ENCODE measurements at regions not wholly inside any gene's neighbourhood (a gene's known extent, or its start where the extent isn't known, plus 50 kb on each side); places are given as distances from the start of the nearest gene placed in this dataset.

DNA sequence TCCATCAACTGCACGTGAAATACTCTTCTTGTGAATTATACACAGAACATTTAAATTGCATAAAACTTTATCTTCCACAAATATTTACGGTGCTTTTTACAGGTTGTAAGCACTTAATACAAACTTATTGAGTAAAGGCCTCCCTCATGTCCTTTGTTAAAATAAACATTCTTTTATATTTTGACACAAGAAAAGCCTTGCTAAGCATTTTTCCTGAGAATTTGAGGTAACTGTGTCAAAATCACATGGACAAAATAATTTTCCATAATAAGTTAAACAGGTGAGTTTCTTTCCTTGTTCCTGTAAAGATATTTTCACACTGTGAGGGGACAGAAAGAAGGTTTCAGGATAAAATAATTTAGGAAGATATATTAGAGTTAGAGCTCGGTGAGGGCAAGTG lies 1317.1 kb upstream of the ZEB2 start:
- Mint-ChIP-seq H3K4me1 (no peaks in the 10 kb centered on the region), H3K36me3 (ENCODE audit: low read depth) (no peaks in the 10 kb centered on the region), H3K4me3 (no peak overlapping the region), H3K9me3 (no peaks in the 10 kb centered on the region), H3K27ac (no peak overlapping the region), H3K27me3 (no peaks in the 10 kb centered on the region)
- DNase-seq: no peak
- CTCF ChIA-PET: no interaction called here
- POLR2A ChIA-PET: no interaction called here

DNA sequence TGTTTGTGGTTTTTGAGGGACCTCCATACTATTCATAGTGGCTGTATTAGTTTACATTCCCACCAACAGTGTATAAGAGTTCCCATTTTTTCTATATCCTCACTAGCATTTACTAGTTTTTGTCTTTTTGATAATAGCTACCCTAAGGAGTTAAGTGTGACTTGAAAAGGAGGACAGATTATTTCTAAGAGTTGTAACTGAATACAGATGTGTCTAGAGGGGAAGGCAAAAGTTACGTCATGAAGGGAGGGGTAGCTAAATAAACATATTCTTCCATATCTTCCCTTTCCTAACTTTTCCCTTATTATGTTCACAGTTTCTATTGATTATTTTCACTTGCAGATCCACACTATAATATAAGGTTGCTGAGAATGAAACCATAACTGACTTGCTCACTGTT lies 1315.7 kb upstream of the ZEB2 start:
- Mint-ChIP-seq H3K4me1 (no peaks in the 10 kb centered on the region), H3K27me3 (no peaks in the 10 kb centered on the region), H3K4me3 (no peak overlapping the region), H3K27ac (no peak overlapping the region), H3K9me3 (no peaks in the 10 kb centered on the region), H3K36me3 (ENCODE audit: low read depth) (no peaks in the 10 kb centered on the region)
- no peak for DNase-seq
- ChIA-PET POLR2A (no interaction called here), CTCF (no interaction called here)

GRCh38 chr2:145832681-145833080 lies 1312.8 kb upstream of the ZEB2 start:
- ChIA-PET POLR2A (no interaction called here), CTCF (interaction anchor here (0.6 kb wide), 1 partner anchor 119 kb away, joined by 3 read pairs; no protein-coding TSS in a partner anchor)
- DNase-seq: no peak
- no peaks in the 10 kb centered on the region for H3K27me3 Mint-ChIP-seq
- H3K9me3 Mint-ChIP-seq: no peaks in the 10 kb centered on the region
- no peak overlapping the region for H3K4me3 Mint-ChIP-seq
- no peaks in the 10 kb centered on the region for H3K36me3 Mint-ChIP-seq (ENCODE audit: low read depth)
- H3K27ac Mint-ChIP-seq: no peak overlapping the region
- no peaks in the 10 kb centered on the region for H3K4me1 Mint-ChIP-seq

GRCh38 chr2:145829931-145830330 lies 1310.0 kb upstream of the ZEB2 start:
- peaks cover 4% of the 10 kb centered on the region for H3K9me3 Mint-ChIP-seq
- DNase-seq: no peak
- no peaks in the 10 kb centered on the region for H3K4me1 Mint-ChIP-seq
- no peak overlapping the region for H3K27ac Mint-ChIP-seq
- no peak overlapping the region for H3K4me3 Mint-ChIP-seq
- no peaks in the 10 kb centered on the region for H3K36me3 Mint-ChIP-seq (ENCODE audit: low read depth)
- POLR2A ChIA-PET: no interaction called here
- H3K27me3 Mint-ChIP-seq: no peaks in the 10 kb centered on the region
- CTCF ChIA-PET: no interaction called here

GRCh38 chr2:145827235-145827634 lies 1307.3 kb upstream of the ZEB2 start:
- CTCF ChIA-PET: no interaction called here
- Mint-ChIP-seq H3K4me1 (no peaks in the 10 kb centered on the region), H3K27me3 (no peaks in the 10 kb centered on the region), H3K9me3 (peaks cover 4% of the 10 kb centered on the region), H3K36me3 (ENCODE audit: low read depth) (no peaks in the 10 kb centered on the region), H3K4me3 (no peak overlapping the region), H3K27ac (no peak overlapping the region)
- POLR2A ChIA-PET: no interaction called here
- no peak for DNase-seq

- Mint-ChIP-seq H3K4me1 (no peaks in the 10 kb centered on the region), H3K36me3 (ENCODE audit: low read depth) (no peaks in the 10 kb centered on the region), H3K27me3 (no peaks in the 10 kb centered on the region), H3K27ac (no peak overlapping the region), H3K4me3 (no peak overlapping the region), H3K9me3 (peaks cover 4% of the 10 kb centered on the region)
- POLR2A ChIA-PET: no interaction called here
- DNase-seq: no peak
- CTCF ChIA-PET: no interaction called here
These were observed 1304.5 kb upstream of the ZEB2 start for GRCh38 chr2:145824384-145824783.

- no peaks in the 10 kb centered on the region for H3K4me1 Mint-ChIP-seq
- no peaks in the 10 kb centered on the region for H3K36me3 Mint-ChIP-seq (ENCODE audit: low read depth)
- no peaks in the 10 kb centered on the region for H3K27me3 Mint-ChIP-seq
- peaks cover 4% of the 10 kb centered on the region for H3K9me3 Mint-ChIP-seq
- POLR2A ChIA-PET: no interaction called here
- no peak overlapping the region for H3K4me3 Mint-ChIP-seq
- no peak overlapping the region for H3K27ac Mint-ChIP-seq
- no peak for DNase-seq
- CTCF ChIA-PET: no interaction called here
These were observed 1303.1 kb upstream of the ZEB2 start for GRCh38 chr2:145822892-145823534.

DNA sequence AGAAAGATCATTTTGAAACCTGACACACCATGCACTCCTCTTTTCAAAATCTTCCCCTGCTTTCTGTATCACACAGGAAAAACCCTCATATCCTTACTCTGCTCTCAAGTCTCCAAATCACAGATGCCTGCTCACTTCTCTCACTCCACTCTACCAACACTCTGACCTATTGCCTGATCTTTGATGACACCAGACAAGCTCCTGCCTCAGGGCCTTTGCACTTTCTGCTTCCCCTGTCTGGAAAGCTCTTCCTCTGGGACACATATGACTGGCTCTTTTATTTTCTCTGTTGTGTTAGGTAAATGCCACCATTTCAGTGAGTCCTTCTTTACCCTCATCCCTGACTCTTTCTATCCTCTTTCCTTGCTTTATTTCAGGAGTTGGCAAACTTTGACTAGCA lies 1300.7 kb upstream of the ZEB2 start:
- Mint-ChIP-seq H3K27me3 (no peaks in the 10 kb centered on the region), H3K4me3 (no peak overlapping the region), H3K9me3 (no peaks in the 10 kb centered on the region), H3K36me3 (ENCODE audit: low read depth) (no peaks in the 10 kb centered on the region), H3K4me1 (no peaks in the 10 kb centered on the region), H3K27ac (no peak overlapping the region)
- ChIA-PET POLR2A (no interaction called here), CTCF (no interaction called here)
- no peak for DNase-seq

DNA sequence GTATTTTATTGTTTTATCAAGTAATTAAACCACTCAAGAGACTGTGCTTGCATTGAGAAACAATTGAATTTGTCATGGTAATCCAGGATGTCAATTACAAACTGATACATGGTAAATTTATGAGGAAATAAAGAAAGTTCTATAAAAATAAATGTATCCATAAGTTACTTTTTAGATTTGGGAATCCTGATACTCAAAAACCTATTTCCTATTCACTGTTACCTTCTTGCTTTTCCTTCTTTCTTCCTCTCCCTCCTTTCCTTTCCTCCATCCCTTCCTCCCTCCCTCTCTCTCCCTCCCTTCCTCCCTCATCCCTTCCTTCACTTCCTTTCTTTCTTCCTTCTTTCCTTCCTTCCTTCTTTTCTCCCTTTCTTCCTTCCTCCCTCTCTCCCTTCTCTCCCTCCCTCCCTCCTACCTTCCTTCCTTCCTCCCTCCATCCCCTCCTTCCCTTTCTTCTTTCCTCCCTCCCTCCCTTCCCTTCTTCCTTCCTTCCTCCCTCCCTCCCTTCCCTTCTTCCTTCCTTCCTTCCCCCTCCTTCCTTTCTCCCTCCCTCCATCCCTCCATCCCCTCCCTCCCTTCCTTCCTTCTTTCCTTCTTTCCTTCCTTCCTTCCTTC lies 1299.1 kb upstream of the ZEB2 start:
- DNase-seq: no peak
- no peaks in the 10 kb centered on the region for H3K36me3 Mint-ChIP-seq (ENCODE audit: low read depth)
- no peak overlapping the region for H3K27ac Mint-ChIP-seq
- no peak overlapping the region for H3K4me3 Mint-ChIP-seq
- ChIA-PET CTCF (no interaction called here), POLR2A (no interaction called here)
- H3K4me1 Mint-ChIP-seq: no peaks in the 10 kb centered on the region
- H3K9me3 Mint-ChIP-seq: no peaks in the 10 kb centered on the region
- H3K27me3 Mint-ChIP-seq: no peaks in the 10 kb centered on the region

GRCh38 chr2:145815933-145816332 lies 1296.0 kb upstream of the ZEB2 start:
- Mint-ChIP-seq H3K9me3 (no peaks in the 10 kb centered on the region), H3K27ac (no peak overlapping the region), H3K27me3 (no peaks in the 10 kb centered on the region), H3K36me3 (ENCODE audit: low read depth) (no peaks in the 10 kb centered on the region), H3K4me3 (no peak overlapping the region), H3K4me1 (no peaks in the 10 kb centered on the region)
- ChIA-PET CTCF (no interaction called here), POLR2A (no interaction called here)
- no peak for DNase-seq

DNA sequence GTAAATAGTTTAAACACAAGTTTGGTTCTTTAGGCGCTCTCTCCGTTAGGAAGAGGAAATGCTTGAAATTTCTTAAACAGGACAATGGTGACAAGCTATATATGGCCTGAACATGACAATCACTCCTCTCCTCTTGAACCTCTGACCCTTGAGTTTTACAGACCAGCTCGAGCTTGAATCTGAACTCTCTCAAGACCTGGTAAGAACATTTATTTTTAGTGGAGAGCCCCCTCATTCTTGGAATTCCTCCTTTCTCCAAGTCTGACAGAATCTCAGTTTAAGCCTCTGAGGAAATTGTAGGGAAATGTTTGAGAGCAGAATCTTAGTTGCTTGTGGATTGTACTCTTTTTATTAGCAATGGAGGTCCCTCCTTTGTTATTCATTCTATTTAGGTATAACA lies 1293.6 kb upstream of the ZEB2 start:
- DNase-seq: no peak
- Mint-ChIP-seq H3K27me3 (no peaks in the 10 kb centered on the region), H3K27ac (no peak overlapping the region), H3K4me1 (no peaks in the 10 kb centered on the region), H3K4me3 (no peak overlapping the region), H3K9me3 (no peaks in the 10 kb centered on the region), H3K36me3 (ENCODE audit: low read depth) (no peaks in the 10 kb centered on the region)
- ChIA-PET CTCF (no interaction called here), POLR2A (no interaction called here)

DNA sequence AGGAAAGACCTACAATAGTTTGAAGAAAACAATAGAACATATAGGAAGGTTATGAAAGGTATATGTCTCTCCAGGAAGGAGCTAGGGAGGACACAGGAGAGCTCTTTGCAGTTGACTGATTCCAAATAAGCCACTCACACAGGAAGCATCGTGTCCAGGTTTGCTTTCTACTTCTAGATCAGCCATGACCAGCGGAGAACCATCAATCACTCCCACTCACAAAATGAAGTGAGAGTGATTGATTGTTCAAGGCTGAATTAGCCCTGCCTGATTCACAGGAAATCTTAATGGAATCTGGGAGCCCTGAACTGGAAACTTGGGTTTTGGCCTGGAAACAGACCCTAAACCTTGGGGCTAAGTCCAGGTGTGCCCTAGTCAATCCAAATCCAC lies 1292.2 kb upstream of the ZEB2 start:
- no peak for DNase-seq
- ChIA-PET POLR2A (no interaction called here), CTCF (no interaction called here)
- Mint-ChIP-seq H3K4me1 (no peaks in the 10 kb centered on the region), H3K27me3 (no peaks in the 10 kb centered on the region), H3K4me3 (no peak overlapping the region), H3K36me3 (ENCODE audit: low read depth) (no peaks in the 10 kb centered on the region), H3K9me3 (no peaks in the 10 kb centered on the region), H3K27ac (no peak overlapping the region)

GRCh38 chr2:145811276-145812164 lies 1291.6 kb upstream of the ZEB2 start:
- no peak for DNase-seq
- no peak overlapping the region for H3K27ac Mint-ChIP-seq
- H3K9me3 Mint-ChIP-seq: no peaks in the 10 kb centered on the region
- no peaks in the 10 kb centered on the region for H3K36me3 Mint-ChIP-seq (ENCODE audit: low read depth)
- ChIA-PET POLR2A (no interaction called here), CTCF (no interaction called here)
- no peaks in the 10 kb centered on the region for H3K4me1 Mint-ChIP-seq
- H3K27me3 Mint-ChIP-seq: no peaks in the 10 kb centered on the region
- H3K4me3 Mint-ChIP-seq: no peak overlapping the region

DNA sequence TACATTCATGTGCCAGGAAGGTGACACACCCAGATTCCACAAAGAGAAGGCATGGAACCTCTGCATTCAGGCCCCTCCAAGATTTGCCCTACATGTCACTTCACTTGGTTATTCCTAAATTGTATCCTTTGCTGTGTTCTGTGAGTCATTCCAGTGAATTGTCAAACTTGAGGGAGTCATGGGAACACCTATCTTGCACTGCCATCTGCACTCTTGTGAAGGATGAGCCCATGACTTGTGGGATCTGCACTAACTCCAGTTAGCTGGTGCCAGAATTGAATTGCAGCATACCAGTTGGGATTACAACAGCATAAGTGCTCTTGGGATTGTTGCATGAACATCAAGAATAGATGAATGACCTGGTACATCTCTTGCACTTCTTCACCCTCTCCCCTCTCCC lies 1288.0 kb upstream of the ZEB2 start:
- Mint-ChIP-seq H3K27ac (no peak overlapping the region), H3K36me3 (ENCODE audit: low read depth) (no peaks in the 10 kb centered on the region), H3K4me1 (no peaks in the 10 kb centered on the region), H3K27me3 (no peaks in the 10 kb centered on the region), H3K4me3 (no peak overlapping the region), H3K9me3 (no peaks in the 10 kb centered on the region)
- ChIA-PET POLR2A (no interaction called here), CTCF (no interaction called here)
- DNase-seq: no peak
